HG03196 (cell line): ENCODE measurements at regions not wholly inside any gene's neighbourhood (a gene's known extent, or its start where the extent isn't known, plus 50 kb on each side); places are given as distances from the start of the nearest gene placed in this dataset.

Experiments
- ATAC-seq: cut with Tn5 transposase; IDR thresholded peaks from one replicate; pipeline ENCODE4 v1.9.1; 2021; ENCODE audit not compliant: unreplicated experiment

DNA sequence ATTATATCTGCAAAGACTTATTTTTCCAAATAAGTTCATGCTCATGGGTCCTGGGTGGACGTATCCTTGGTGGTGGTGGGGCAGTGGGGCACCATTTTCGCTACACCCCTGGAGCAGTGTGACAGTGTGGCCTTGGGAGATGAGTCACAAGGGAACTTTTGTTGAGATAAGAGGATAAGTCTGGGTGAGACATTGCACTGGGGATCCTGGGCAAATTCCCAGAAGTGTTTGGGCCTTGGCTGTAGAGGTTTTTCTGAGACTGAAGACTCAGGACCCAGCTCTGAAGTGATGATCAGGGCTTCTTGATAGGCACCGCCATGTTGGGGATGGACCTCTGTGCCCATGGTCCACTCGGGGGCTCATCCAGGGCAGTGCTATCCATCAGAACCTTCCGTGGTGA lies 149.4 kb downstream of the MACROH2A1 start:
- no peak for ATAC-seq

DNA sequence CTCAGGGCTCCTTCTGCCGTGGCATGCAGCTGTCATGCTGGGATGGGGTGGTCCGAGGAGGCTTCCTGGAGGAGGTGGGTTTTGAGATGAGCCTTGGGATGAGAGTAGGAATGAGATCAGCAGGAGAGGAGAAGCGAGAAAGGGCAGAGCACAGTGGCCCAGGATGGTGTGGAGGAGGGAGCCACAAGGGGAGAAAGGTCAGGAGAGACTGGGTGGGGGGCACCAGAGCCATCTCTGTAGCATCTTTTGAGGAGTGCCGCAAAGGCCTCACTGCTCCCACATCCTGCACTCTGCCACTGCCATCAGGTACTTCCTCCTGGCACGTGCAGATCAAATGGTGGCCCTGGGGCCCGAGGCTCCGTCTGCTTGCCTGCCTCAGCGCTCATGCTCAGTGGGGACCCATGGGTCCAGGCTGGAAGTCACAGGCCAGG lies 150.2 kb downstream of the MACROH2A1 start:
- no peak for ATAC-seq

DNA sequence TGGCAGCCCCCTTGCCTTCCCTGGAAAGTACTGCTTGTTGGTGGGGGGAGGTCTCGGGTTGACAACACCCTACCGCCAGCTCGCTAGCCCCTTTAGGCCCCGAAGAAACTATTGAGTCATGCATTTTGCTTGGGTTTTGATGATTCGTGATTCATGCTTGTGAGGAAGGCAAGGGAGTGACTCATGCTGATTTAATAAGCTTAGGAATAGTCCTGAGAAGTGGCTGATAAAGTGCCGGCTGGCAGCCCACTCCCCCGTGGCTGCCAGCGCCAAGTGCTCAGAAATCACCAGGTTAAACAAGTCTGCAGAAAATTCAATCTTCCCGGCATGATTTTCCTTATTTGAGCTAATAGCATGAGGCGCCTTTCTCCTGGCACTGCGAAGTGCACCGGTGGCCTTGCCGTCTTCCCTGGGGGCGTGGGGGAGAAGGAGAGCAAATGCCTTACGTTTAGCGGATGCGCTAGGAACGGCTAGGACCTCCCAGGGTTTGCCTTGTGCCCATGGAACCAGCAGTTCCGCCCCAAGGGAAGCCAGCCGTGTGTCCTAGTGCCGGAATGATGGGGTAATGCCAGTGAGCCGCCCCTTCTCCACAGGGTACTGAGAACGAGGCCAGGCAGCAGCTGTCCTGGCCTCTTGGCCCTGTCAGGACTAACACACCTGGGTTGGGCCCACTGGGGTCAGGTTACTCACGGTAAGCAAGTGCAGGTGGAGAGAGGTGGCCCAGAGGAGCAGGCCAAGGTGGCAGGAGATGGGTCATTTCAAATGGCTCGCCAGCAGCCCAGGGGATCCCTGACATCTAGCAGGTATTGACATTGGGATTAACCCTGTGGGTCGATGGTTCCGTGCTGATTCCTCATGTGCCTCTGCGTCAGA lies 151.9 kb downstream of the MACROH2A1 start:
- no peak for ATAC-seq

DNA sequence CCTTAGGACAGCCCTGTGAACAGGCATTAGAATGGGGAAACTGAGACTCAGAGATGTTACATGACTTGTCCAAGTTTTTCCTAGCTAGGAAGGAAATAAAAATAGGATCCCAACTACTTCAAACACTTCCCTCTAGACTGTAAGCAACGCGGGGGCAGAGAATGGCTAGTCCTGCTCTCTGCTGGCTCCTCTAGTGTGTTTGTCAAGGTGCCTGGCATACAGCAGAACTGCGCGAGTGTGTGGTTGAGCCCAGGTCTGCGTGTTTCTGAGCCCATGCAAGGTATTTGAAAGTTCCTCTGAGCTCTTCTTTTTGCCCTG lies 152.5 kb downstream of the MACROH2A1 start:
- ATAC-seq, result no peak

DNA sequence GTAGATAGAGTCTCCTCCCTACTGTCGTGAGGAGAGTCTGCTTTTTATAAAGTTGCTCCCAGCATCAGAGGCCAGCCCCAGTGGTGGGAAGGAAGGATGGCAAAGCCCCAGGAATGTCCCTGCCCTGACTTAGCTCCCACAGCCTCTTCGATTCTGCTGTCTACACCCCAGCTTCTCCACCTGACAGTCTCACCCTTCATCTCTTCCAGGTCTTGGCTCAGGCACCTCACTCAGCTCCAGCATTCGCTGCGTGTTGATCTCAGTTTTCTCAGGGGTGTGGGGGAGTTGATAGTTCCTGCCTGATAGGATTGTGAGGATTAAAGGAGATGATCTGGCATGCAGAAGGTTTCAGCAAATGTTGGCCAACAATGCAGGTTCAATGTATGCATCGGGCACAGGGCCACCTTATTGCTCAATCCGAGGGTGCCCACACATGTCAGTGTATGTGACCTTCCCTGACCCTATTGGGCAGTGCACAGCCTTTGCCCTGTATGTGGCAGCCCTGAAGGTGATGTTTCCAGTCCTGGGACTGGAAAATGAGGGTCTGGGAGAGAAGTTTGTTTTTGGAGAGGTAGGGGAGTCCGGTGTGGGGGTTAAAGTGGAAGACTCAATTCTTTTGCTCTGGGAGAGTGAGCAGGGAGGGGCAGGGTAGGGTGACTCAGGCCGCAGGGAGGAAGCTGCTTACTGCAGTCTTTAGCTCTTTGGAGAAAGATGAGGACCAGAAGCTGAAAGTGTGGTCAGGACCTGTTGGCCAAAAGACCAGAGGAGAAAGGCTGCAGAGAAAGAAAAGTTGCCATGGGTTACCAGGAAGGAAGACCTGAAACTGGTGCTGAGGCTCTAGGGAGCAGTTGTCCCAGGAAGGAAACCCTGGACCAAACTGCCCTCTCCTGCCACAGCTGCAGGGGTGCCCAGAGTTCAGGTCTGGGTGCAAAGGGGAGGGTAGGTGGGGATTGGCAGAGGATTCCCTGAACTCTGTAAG lies 153.2 kb downstream of the MACROH2A1 start:
- ATAC-seq, result no peak

DNA sequence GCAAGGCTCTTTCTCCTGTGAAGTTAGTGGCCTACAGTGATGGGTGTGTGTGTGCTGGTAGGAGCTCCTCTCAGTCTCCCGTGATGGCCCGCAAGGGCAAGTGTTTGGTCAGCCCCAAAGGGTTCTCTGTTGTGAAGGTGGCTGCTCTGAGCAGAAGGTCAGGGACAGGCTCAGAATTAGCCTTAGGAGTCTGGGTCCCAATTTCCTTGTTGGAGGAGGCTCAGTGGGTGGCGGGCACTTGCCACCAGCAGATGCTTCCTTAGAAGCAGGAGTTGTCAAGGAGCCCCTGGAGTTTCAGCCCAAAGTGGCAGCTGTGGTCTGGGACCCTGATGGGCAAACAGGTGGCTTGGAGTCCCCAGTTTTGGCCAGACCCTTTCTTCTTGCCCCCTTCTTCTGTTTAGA lies 154.4 kb downstream of the MACROH2A1 start:
- ATAC-seq, result no peak

DNA sequence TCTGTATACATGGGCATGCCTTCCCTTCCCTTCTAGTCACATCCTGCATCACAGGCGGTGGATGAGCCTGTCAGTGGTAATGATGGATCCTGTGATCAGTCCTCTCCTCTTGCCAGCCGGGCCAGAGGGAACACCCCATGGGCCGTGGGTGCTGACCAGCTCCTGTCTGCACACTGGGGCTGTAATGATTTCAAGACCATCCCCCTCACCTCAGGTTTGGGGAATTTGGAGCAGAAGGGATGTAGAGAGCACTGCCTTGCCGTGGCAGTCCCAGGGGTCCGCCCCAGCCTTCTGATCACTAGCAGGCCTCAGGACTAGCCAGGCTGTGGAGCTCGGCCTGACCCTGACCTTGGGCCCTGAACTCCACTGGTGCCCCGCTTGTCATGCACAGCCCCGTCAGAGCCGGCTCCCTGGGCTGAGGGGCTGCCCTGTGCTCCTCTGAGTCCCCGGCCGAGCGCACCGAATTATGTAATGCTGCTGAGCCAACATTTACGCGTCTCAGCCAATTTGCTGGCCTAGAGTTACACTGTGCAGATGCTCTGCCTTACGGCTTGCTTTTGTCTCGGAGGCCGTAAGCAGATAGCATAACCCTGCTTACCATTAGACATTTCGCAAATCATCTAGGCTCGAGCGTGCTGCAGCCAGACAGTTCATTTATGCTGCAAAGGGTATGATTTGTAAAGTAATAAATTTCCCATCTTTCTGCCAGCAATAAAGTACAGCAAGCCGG lies 155.3 kb downstream of the MACROH2A1 start:
- no peak for ATAC-seq

DNA sequence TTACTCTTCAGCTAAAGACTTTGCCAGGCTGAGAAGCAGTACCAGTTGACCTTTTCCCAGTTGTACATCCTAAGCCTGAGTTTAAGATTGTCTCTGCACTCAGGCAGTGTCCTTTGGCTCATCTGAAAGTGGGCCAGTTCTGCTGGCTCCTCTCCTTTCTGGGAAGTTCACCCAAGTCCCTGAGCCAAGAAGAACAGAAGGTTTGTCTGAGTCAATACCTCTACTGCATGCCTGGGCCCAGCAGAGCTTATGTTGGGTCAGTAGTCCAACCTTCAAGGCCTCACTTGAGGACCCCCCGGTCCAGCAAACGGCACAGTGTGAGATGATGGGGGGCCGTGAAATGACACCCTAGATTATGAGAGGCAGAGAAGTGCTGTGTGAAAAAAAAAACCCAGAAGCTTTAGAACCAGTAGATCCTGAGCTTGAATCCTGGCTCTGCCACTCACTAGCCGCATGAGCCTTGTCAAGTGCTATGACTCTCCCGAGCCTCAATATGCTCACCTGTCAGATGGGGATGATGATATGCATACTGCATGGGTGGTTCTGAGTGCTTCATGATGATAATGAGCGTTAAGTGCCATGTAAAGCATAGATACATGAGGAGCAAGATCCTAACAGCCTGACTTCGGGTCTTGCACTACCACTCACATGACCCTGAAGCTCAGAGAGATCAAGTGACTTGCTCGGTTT lies 156.0 kb downstream of the MACROH2A1 start:
- no peak for ATAC-seq

DNA sequence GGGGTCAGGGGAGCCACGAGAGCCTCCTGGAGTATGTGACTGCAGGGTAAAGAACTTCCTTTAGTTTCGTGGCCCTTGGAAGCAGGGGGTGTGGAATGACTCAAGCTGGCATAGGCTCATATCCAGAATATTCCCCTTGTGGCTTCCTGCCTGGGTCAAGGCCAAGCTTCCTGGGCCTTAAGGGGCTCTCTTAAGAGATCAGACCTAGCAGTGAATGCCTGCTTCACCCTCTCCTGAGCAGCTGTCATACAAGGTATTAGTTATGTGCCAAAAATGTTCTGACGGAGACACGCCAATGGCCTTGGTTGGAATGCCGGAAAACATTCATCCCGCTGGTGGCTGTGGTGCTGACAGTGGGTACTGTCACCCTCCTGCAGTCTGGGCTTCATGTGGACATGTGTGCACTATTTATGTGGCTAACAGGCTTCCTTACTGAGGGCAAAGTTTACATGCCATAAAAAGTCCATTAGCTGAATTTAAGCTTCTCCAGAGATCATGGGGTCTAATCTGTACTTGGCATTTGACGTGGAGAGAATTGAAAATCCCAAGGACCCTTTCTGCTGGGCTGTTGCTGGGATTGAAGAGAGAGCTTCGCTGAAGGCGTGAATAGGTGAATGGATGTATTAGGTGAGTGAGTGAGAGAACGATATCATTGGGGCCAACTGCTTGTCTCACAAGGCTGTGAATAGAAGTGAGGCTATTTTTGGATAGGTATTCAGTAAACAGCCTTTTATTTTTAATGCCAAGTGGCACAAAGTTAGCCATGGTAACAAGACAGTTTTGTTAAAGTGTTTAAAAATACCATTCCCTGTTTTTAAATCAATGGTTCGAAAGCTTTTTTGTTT lies 156.8 kb downstream of the MACROH2A1 start:
- no peak for ATAC-seq

DNA sequence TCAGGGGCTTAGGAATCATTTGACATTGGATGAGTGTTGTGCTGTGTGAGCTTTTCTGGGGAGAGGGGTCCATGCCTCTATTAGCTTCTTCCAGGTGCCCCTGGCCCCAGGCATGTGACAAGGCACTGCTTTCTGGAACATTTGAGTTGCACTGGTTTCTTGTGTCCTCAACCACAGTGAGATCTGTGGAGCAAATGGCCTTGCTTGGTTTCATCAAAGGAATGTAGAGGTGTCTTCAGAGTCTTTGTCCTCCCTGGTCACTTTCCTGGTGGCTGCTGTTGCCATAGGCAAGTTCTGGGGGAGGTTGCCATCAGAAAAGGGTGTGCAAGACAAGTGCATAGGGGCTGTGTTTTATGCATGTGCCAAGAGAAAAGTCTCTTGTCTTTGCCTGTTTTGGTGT lies 157.5 kb downstream of the MACROH2A1 start:
- ATAC-seq, result no peak

DNA sequence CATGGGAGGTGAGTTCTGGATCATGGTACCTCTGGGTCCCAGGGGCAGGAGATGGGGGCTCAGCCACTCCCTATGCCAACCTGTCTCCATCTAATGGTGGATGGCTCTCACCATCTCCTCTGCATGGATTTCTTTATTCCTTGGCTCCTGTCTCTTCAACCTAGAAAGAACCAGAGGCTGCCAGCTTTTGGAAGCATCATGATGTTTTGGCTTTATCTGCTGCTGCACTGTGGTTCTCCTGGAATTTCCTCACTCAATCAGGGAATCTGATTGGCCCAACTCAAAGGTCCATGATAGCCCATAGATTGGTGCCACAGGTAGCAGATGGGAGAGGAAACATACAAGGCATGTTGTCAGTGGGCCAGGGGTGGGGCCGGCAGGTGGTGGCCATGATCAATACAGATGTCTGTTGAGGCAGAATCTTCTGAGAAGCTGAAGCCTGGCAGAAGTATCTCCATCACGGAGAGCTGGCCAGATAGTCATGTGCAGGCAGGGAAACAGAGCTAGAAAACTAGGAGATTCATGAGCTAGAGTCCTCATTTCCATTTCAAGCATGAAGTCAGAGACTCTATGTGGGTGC lies 158.2 kb downstream of the MACROH2A1 start:
- ATAC-seq, result no peak

DNA sequence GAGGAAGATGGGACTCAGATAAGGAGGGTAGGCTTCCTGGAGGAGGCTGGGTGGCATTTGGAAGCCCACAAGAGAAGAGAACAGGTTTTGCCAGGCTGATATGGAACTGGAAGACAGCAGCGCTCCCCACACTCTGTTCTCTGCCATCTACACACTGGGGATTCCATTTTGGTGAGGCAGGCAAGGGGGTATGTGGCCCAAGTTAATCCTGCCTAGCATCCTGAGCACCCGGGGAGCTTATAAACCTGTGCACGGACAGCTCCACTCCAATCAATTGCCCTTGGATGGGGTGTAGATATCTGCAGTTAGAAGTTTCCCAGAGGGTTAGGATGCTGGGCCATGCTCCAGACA lies 158.8 kb downstream of the MACROH2A1 start:
- no peak for ATAC-seq

DNA sequence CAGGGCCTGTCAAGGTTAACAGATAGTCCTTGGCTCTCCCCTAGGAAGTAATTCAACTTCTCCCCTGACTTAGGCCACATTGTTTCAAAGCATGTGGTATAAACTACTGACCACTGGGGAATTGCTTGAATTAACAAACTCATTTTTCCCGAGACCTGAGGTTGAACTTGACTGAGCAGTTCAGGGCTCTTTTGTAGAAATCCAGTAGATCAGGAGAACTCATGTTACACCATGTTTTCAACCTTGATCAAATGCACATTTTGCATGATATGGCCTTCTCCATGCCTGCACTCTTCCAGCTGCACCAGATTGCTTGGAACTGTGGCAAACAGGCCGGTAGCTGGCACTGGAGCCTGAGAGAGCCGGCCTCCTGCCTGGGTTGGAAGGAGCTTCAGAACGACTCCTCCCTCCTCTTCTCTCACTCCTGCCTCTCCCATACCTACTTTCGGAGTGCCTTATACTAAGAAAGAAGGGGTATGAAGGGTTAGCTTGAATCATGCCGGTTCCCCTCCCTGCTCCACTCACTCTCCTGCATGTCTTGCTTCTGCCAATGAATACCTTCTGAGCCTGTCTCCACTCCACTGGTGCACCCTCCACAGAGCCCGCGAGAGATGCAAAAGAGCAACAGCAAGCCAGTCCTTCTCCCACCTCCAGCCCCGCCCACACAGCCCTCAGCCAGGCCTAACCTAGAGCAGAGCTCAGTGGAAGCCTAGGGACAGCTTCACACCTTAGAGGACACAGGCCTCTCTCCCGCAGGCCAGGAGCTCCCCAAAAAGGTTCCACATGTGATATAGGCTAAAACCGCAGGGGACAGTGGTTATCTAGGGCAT lies 159.4 kb downstream of the MACROH2A1 start:
- no peak for ATAC-seq

DNA sequence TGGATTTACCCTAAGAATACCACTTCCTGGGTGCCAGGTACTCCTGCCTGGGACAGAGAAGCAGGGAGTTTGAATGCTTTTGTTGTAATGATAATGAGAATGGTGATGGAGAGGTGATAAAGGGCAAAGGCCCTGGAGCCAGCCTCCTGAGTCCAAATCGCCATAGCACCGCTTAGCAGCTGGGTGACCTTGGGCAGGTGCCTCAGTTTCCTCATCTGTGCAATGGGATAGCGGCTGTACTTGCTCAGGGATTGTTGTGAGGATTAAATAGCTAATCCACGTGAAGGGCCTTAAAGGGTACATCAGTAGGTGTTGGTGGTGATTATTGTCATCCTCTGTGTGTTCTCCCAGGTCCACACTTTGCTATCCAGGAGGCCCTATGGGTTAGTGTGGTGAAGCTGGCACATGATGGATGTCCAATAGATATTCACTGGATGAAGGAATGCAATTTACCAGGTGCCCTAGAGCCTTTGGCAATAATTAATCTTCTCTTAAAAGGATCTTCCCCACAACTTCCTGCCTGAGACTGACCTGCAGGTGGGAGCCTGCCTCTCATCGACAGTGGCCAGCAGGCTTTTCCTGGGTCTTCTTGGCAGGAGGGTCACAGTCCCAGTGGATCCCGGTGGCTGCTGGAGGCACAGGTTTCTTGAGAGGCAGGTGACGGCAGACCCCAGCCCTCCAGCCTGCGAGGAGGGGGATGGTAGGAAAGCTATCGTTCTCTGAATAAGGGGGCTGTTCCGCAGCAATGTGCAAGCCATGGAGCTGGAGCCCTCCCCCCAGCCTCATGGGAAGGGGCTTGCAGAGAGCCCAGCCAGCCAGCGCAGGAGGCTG lies 160.2 kb downstream of the MACROH2A1 start:
- ATAC-seq, result no peak

DNA sequence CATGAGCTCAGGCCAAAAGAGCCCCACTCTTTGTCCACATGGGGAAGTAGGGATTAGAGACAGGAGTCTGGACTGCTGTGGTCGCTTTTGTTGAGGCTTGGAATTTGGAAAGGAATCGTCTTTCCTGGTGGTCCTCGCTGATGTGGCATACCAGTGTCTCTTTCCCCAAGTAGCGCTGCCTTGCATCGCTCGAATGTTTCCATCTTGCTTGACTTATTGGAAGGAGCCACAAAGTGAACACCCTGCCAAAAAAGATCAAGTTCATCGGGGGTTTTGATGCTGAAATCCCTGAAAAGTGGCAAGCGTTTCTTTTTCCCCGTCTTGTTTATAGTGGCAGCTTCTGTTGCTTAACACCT lies 161.3 kb downstream of the MACROH2A1 start:
- no peak for ATAC-seq

DNA sequence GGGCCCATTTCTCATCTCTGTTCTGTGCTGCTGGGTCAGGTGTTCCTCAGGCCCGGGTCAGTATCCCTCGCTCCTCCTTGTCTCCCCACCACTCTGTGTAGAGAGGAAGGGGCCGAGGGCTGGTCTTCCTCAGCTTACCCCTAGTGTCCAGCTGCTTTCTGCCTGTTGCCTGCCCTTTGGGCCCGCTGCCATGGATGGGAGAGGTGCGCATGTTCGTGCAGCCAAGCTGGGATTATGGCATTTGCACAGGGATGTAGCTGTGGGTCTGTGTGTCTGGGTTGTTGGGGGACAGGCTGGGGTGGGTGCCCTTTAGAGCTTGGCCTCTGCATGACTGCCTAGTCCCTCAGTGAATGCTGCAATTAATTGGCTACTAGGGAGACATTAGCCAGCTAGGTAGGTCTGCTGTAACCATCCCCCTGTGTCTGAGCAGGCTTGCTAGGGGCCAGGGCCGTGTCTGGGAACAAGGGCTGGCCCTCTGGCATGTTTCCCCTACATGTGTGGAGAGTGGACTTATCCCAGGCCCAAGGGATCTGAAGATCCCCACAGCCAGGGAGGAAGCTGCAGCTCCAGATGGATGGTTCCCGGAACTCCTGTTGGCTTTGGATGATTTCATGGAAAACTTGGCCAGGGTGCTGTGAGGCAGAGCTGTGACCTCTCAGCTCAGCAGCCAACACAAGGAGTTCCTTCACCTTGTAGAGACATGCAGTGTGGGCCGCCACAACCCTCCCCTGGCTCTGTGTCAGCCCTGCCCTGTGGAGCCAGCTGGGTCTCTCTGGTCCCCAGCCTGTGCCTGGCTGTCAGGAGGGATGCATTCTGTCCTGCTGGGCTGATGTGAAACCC lies 161.9 kb downstream of the MACROH2A1 start:
- no peak for ATAC-seq
